Keratinocyte (primary cell): ENCODE measurements at regions not wholly inside any gene's neighbourhood (a gene's known extent, or its start where the extent isn't known, plus 50 kb on each side); places are given as distances from the start of the nearest gene placed in this dataset.

Experiments used
- EZH2 ChIP-seq: IDR thresholded peaks from one replicate; pipeline ENCODE4 v1.6.1; 2012; ENCODE audit warnings: inconsistent platforms, mild to moderate bottlenecking, low read length, moderate library complexity
- TF ChIP-seq, protein P1 (sequence below), 3 experiments: IDR thresholded peaks in 1 of 3; conservative IDR thresholded peaks in 1 of 3; optimal IDR thresholded peaks in 1 of 3; 2 replicates in 2 of 3; 3 replicates in 1 of 3; pipeline versions ENCODE3 to v1.5.1; 2011; ENCODE audit warnings: low read length in 3 of 3, mild to moderate bottlenecking in 3 of 3, moderate library complexity in 2 of 3, control low read depth in 1 of 3, inconsistent platforms in 1 of 3; ENCODE audit not compliant: insufficient read depth in 2 of 3; ENCODE audit errors: extremely low read depth in 1 of 3

GRCh38 chr2:194559964-194560363, 1097.1 kb upstream of the SLC39A10 start:
- TF ChIP-seq, protein P1, sequence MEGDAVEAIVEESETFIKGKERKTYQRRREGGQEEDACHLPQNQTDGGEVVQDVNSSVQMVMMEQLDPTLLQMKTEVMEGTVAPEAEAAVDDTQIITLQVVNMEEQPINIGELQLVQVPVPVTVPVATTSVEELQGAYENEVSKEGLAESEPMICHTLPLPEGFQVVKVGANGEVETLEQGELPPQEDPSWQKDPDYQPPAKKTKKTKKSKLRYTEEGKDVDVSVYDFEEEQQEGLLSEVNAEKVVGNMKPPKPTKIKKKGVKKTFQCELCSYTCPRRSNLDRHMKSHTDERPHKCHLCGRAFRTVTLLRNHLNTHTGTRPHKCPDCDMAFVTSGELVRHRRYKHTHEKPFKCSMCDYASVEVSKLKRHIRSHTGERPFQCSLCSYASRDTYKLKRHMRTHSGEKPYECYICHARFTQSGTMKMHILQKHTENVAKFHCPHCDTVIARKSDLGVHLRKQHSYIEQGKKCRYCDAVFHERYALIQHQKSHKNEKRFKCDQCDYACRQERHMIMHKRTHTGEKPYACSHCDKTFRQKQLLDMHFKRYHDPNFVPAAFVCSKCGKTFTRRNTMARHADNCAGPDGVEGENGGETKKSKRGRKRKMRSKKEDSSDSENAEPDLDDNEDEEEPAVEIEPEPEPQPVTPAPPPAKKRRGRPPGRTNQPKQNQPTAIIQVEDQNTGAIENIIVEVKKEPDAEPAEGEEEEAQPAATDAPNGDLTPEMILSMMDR (optimal IDR thresholded peaks at IDR 0.05 in 1 of 3, IDR thresholded peaks at IDR 0.05 in 1 of 3, conservative IDR thresholded peaks at IDR 0.05 in 1 of 3; ENCODE audit: extremely low read depth in 1 of 3, insufficient read depth in 2 of 3, low read length in 3 of 3): no peak
- TF ChIP-seq EZH2: no peak
